ENCODE measurements at regions not wholly inside any gene's neighbourhood (a gene's known extent, or its start where the extent isn't known, plus 50 kb on each side); places are given as distances from the start of the nearest gene placed in this dataset.
"Not testable (repeated sequence)": the region's sequence is repeated elsewhere in the genome, so short reads cannot be mapped to it uniquely, and the experiment has no call there.

DNA sequence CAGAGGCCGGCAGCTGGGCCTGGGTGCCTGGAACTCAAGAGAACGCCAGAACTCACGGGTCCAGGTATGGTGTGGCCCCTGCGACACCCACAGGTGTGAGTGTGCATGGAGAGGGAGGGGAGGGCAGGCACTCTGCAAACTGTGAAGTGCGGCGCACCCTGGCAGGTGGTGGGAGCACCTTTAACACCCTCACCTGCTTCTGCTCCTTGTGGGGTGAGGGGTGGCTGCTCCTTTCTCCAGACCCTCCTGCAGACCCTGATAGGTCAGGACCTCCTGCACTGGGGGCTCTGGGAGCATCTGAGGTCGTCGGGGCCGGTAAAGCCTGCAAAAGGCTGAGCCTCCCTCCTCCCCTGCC lies 324.7 kb upstream of the SFSWAP start:
- Mint-ChIP-seq H3K36me3 (ENCODE audit: insufficient read depth, unreplicated experiment) (no peaks in the 10 kb centered on the region), H3K4me3 (ENCODE audit: unreplicated experiment) (no peak overlapping the region), H3K9me3 (ENCODE audit: unreplicated experiment) (no peaks in the 10 kb centered on the region), H3K27me3 (ENCODE audit: insufficient read depth, unreplicated experiment) (peaks cover 57% of the 10 kb centered on the region), H3K4me1 (ENCODE audit: insufficient read depth, unreplicated experiment) (no peaks in the 10 kb centered on the region), H3K27ac (ENCODE audit: low read depth, unreplicated experiment) (no peak overlapping the region)
- CTCF ChIA-PET: interaction anchor here (2.5 kb wide), 1 partner anchor 281 kb away, joined by 8 read pairs; no protein-coding TSS in a partner anchor
- intact Hi-C loops (cut with micrococcal nuclease): no loop called here
- POLR2A ChIA-PET: no interaction called here
- no peak for TF ChIP-seq CTCF (IDR thresholded peaks at IDR 0.05; ENCODE audit: unreplicated experiment)
- BruUV-seq (replicated peaks): no TSS peak
- DNase-seq (ENCODE audit: unreplicated experiment): no peak

- Mint-ChIP-seq H3K4me1 (ENCODE audit: insufficient read depth, unreplicated experiment) (no peaks in the 10 kb centered on the region), H3K9me3 (ENCODE audit: unreplicated experiment) (no peaks in the 10 kb centered on the region), H3K36me3 (ENCODE audit: insufficient read depth, unreplicated experiment) (no peaks in the 10 kb centered on the region), H3K27ac (ENCODE audit: low read depth, unreplicated experiment) (no peak overlapping the region), H3K4me3 (ENCODE audit: unreplicated experiment) (no peak overlapping the region), H3K27me3 (ENCODE audit: insufficient read depth, unreplicated experiment) (peaks cover 53% of the 10 kb centered on the region)
- intact Hi-C loops (cut with micrococcal nuclease): no loop called here
- TF ChIP-seq CTCF (IDR thresholded peaks at IDR 0.05; ENCODE audit: unreplicated experiment): no peak
- ChIA-PET POLR2A (no interaction called here), CTCF (interaction anchor here (2.5 kb wide), 1 partner anchor 282 kb away, joined by 8 read pairs; no protein-coding TSS in a partner anchor)
- DNase-seq (ENCODE audit: unreplicated experiment): no peak
- BruUV-seq (replicated peaks): no TSS peak
Observed at GRCh38 chr12:131386781-131387180, 324.1 kb upstream of the SFSWAP start.

DNA sequence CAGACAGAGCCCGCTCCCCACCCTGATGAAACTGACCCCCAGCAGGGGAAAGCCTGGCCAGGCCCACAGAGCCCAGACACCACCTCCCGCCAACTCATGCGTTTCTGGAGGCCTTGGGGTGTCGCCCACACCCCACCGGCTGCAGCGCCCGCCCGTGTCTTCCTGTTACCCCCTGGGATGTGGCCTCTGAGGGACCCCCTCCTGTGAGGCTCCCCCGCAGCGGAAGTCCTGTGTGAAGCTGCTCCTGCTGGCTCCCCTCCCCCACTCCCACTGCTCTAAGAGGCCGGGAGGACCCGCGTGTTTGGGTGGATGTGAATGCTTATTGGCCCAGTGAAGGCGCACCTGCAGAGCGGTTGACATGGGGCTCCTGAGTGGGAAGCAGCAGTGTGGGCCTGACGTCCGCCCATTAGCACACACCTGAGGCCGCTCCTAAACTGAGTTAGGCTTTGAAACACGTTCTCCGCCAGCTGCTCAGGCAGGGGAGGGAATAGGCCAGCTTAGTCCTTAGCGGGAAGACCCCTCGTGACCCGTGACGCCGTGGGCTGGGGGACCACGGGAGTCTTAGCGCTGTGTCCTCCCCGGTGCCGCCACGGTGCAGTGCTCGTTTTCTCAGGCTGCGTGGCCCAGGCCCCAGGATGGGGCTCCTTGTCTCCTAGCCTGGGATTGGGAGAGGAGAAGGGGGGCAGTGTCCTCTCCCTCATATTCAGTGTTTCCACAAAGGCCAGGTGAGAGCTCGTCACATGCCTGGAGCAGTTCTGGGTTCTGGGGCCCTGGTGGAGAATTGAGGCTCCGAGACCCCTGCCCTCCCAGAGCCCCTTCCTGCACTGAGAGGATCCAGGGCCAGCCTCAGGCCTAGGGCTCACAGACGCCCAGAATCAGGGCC lies 323.4 kb upstream of the SFSWAP start:
- Mint-ChIP-seq H3K36me3 (ENCODE audit: insufficient read depth, unreplicated experiment) (no peaks in the 10 kb centered on the region), H3K27ac (ENCODE audit: low read depth, unreplicated experiment) (no peak overlapping the region), H3K4me1 (ENCODE audit: insufficient read depth, unreplicated experiment) (no peaks in the 10 kb centered on the region), H3K9me3 (ENCODE audit: unreplicated experiment) (no peaks in the 10 kb centered on the region), H3K27me3 (ENCODE audit: insufficient read depth, unreplicated experiment) (peaks cover 53% of the 10 kb centered on the region), H3K4me3 (ENCODE audit: unreplicated experiment) (no peak overlapping the region)
- POLR2A ChIA-PET: no interaction called here
- intact Hi-C loops (cut with micrococcal nuclease): no loop called here
- BruUV-seq (replicated peaks): no TSS peak
- no peak for DNase-seq (ENCODE audit: unreplicated experiment)
- CTCF ChIA-PET: interaction anchor here (0.6 to 2.5 kb wide), 2 partner anchors 283 to 335 kb away, joined by 3 to 8 read pairs; no protein-coding TSS in a partner anchor
- no peak for TF ChIP-seq CTCF (IDR thresholded peaks at IDR 0.05; ENCODE audit: unreplicated experiment)

- peaks cover 47% of the 10 kb centered on the region for H3K27me3 Mint-ChIP-seq (ENCODE audit: insufficient read depth, unreplicated experiment)
- H3K4me3 Mint-ChIP-seq (ENCODE audit: unreplicated experiment); DNase-seq (ENCODE audit: unreplicated experiment); H3K27ac Mint-ChIP-seq (ENCODE audit: low read depth, unreplicated experiment); BruUV-seq (replicated peaks); intact Hi-C loops (cut with micrococcal nuclease); H3K9me3 Mint-ChIP-seq (ENCODE audit: unreplicated experiment); POLR2A ChIA-PET; H3K4me1 Mint-ChIP-seq (ENCODE audit: insufficient read depth, unreplicated experiment); H3K36me3 Mint-ChIP-seq (ENCODE audit: insufficient read depth, unreplicated experiment): not testable (repeated sequence)
- CTCF ChIA-PET: interaction anchor here (0.7 to 0.9 kb wide), 2 partner anchors 283 to 721 kb away, joined by 3 to 4 read pairs; no protein-coding TSS in a partner anchor
Observed at GRCh38 chr12:131388164-131389053, 322.5 kb upstream of the SFSWAP start.

All from MCF 10A (cell line).